ENCODE measurements at regions not wholly inside any gene's neighbourhood (a gene's known extent, or its start where the extent isn't known, plus 50 kb on each side); places are given as distances from the start of the nearest gene placed in this dataset.

DNA sequence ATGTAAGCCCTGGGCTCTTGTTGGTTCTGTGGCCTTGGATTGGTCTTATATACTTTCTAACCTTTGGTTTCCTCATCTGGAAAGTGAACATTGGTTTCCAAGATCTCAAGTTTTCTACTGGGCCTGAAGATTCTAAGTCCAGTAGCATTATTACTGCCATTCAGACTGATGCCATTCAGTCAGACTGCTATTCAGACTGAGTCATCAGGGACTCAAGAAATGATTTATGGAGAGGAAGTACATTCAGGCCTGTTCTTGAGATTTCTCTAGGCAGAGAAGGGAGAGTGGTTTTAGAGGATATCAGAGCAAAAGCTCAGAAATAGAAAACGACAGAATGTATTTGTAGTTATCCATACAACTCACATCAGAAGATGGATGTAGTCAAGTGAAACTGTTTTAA lies 557.2 kb downstream of the NR2F2 start:
- TF ChIP-seq ZFP3 (CRISPR knock-in tag; IDR thresholded peaks at IDR 0.05) (no peak), POU6F1 (CRISPR knock-in tag; IDR thresholded peaks at IDR 0.05; ENCODE audit: borderline replicate concordance, low read depth) (no peak), TCF4 (CRISPR knock-in tag; IDR thresholded peaks at IDR 0.05; ENCODE audit: borderline replicate concordance) (no peak), ZFP30 (CRISPR knock-in tag; IDR thresholded peaks at IDR 0.05) (no peak), PPARA (CRISPR knock-in tag; IDR thresholded peaks at IDR 0.05; ENCODE audit: borderline replicate concordance) (no peak), ZNF565 (CRISPR knock-in tag; conservative IDR thresholded peaks at IDR 0.05; ENCODE audit: low read depth) (no peak), ESRRG (CRISPR knock-in tag; IDR thresholded peaks at IDR 0.05) (no peak), TOX (CRISPR knock-in tag; IDR thresholded peaks at IDR 0.05; ENCODE audit: borderline replicate concordance) (no peak), ISL1 (CRISPR knock-in tag; IDR thresholded peaks at IDR 0.05) (no peak), ZNF70 (CRISPR knock-in tag; IDR thresholded peaks at IDR 0.05) (no peak), CSDC2 (CRISPR knock-in tag; IDR thresholded peaks at IDR 0.05) (no peak), OSR1 (CRISPR knock-in tag; IDR thresholded peaks at IDR 0.05) (no peak), SNAI2 (CRISPR knock-in tag; IDR thresholded peaks at IDR 0.05) (no peak), RARB (CRISPR knock-in tag; IDR thresholded peaks at IDR 0.05) (no peak)
- TF ChIP-seq, protein P1, sequence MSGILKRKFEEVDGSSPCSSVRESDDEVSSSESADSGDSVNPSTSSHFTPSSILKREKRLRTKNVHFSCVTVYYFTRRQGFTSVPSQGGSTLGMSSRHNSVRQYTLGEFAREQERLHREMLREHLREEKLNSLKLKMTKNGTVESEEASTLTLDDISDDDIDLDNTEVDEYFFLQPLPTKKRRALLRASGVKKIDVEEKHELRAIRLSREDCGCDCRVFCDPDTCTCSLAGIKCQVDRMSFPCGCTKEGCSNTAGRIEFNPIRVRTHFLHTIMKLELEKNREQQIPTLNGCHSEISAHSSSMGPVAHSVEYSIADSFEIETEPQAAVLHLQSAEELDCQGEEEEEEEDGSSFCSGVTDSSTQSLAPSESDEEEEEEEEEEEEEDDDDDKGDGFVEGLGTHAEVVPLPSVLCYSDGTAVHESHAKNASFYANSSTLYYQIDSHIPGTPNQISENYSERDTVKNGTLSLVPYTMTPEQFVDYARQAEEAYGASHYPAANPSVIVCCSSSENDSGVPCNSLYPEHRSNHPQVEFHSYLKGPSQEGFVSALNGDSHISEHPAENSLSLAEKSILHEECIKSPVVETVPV (CRISPR knock-in tag; IDR thresholded peaks at IDR 0.05) = no peak
- TF ChIP-seq, protein P2, sequence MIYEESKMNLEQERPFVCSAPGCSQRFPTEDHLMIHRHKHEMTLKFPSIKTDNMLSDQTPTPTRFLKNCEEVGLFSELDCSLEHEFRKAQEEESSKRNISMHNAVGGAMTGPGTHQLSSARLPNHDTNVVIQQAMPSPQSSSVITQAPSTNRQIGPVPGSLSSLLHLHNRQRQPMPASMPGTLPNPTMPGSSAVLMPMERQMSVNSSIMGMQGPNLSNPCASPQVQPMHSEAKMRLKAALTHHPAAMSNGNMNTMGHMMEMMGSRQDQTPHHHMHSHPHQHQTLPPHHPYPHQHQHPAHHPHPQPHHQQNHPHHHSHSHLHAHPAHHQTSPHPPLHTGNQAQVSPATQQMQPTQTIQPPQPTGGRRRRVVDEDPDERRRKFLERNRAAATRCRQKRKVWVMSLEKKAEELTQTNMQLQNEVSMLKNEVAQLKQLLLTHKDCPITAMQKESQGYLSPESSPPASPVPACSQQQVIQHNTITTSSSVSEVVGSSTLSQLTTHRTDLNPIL (CRISPR knock-in tag; IDR thresholded peaks at IDR 0.05; ENCODE audit: low read depth) = no peak
- TF ChIP-seq, protein P3, sequence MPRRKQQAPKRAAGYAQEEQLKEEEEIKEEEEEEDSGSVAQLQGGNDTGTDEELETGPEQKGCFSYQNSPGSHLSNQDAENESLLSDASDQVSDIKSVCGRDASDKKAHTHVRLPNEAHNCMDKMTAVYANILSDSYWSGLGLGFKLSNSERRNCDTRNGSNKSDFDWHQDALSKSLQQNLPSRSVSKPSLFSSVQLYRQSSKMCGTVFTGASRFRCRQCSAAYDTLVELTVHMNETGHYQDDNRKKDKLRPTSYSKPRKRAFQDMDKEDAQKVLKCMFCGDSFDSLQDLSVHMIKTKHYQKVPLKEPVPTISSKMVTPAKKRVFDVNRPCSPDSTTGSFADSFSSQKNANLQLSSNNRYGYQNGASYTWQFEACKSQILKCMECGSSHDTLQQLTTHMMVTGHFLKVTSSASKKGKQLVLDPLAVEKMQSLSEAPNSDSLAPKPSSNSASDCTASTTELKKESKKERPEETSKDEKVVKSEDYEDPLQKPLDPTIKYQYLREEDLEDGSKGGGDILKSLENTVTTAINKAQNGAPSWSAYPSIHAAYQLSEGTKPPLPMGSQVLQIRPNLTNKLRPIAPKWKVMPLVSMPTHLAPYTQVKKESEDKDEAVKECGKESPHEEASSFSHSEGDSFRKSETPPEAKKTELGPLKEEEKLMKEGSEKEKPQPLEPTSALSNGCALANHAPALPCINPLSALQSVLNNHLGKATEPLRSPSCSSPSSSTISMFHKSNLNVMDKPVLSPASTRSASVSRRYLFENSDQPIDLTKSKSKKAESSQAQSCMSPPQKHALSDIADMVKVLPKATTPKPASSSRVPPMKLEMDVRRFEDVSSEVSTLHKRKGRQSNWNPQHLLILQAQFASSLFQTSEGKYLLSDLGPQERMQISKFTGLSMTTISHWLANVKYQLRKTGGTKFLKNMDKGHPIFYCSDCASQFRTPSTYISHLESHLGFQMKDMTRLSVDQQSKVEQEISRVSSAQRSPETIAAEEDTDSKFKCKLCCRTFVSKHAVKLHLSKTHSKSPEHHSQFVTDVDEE (CRISPR knock-in tag; IDR thresholded peaks at IDR 0.05) = no peak
- ATAC-seq = no peak

- ATAC-seq = no peak
- TF ChIP-seq, protein P2 (CRISPR knock-in tag; IDR thresholded peaks at IDR 0.05; ENCODE audit: low read depth) = no peak
- TF ChIP-seq ZFP3 (CRISPR knock-in tag; IDR thresholded peaks at IDR 0.05) (no peak), TOX (CRISPR knock-in tag; IDR thresholded peaks at IDR 0.05; ENCODE audit: borderline replicate concordance) (no peak), ZC3H10 (CRISPR knock-in tag; IDR thresholded peaks at IDR 0.05) (no peak), ESRRG (CRISPR knock-in tag; IDR thresholded peaks at IDR 0.05) (no peak), SNAI2 (CRISPR knock-in tag; IDR thresholded peaks at IDR 0.05) (no peak)
- TF ChIP-seq, protein P3 (CRISPR knock-in tag; IDR thresholded peaks at IDR 0.05) = no peak
- TF ChIP-seq, protein P1 (CRISPR knock-in tag; IDR thresholded peaks at IDR 0.05) = no peak
Measured at GRCh38 chr15:96888764-96889163, 558.3 kb downstream of the NR2F2 start.

Data from SK-N-SH treated with all-trans-retinoic acid at 6 μM for 48 hours (cell line).